LNCAP (cell line): ENCODE measurements at regions not wholly inside any gene's neighbourhood (a gene's known extent, or its start where the extent isn't known, plus 50 kb on each side); places are given as distances from the start of the nearest gene placed in this dataset.

ENCODE experiments used
- TF ChIP-seq, protein P1 (sequence below): fragments of 450-650 bp; IDR thresholded peaks from 2 replicates; pipeline ENCODE4 v1.5.1; 2017; ENCODE audit warnings: mild to moderate bottlenecking

DNA sequence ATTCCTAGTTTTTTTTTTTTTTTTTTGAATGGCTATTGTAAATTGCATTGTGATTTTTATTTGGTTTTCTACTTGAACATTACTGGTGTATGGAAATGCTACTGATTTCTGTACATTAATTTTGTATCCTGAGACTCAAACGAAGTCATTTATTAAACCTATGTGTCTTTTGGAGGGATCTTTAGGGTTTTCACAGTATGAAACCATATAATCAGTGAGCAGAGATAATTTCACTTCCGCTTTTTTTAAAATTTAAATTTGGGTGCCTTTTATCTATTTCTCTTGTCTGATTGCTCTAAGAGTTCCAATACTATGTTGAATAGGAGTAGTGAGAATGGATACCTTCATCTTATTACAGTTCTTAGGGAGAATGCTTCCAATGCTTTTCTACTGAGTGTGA lies 102.7 kb downstream of the ZWINT start:
- TF ChIP-seq, protein P1, sequence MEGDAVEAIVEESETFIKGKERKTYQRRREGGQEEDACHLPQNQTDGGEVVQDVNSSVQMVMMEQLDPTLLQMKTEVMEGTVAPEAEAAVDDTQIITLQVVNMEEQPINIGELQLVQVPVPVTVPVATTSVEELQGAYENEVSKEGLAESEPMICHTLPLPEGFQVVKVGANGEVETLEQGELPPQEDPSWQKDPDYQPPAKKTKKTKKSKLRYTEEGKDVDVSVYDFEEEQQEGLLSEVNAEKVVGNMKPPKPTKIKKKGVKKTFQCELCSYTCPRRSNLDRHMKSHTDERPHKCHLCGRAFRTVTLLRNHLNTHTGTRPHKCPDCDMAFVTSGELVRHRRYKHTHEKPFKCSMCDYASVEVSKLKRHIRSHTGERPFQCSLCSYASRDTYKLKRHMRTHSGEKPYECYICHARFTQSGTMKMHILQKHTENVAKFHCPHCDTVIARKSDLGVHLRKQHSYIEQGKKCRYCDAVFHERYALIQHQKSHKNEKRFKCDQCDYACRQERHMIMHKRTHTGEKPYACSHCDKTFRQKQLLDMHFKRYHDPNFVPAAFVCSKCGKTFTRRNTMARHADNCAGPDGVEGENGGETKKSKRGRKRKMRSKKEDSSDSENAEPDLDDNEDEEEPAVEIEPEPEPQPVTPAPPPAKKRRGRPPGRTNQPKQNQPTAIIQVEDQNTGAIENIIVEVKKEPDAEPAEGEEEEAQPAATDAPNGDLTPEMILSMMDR: no peak

DNA sequence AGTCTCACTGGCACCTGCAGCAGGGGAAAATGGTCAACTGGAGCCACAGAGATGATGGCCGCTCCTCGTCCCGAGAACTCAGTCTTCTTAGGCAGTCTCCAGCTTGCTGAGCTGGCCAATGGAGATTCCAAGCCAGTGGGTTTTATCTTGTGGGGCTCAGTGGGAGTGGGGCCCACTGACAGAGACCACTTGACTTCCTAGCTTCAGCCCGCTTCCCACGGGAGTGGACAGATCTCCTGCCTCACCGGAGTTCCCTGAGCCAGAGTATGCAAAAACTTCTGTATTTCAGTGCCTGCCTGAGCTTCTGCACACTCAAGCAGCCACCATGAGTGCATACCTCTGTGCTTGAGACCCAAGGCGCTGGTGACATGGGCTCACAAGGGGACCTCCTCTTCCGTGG lies 105.8 kb downstream of the ZWINT start:
- TF ChIP-seq, protein P1: no peak

DNA sequence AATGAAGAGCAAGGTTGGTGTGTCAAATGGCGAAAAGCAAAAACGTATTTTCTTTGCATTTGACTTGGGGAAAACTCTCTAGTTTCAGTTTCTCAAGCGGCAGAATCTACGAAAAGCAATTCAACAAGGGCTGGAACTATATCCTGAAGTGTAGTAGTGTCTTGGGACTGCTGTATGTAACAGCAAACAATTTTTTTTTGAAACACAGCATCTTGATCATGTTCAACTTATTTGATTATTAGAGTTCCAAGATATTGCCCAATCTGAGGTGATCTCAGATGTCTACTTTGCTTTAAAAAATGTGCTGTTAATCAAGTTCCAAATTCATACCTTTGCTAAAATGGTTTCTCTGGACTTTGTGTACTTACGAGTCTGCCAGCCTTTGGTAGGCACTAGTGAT lies 120.6 kb downstream of the ZWINT start:
- TF ChIP-seq, protein P1: no peak

DNA sequence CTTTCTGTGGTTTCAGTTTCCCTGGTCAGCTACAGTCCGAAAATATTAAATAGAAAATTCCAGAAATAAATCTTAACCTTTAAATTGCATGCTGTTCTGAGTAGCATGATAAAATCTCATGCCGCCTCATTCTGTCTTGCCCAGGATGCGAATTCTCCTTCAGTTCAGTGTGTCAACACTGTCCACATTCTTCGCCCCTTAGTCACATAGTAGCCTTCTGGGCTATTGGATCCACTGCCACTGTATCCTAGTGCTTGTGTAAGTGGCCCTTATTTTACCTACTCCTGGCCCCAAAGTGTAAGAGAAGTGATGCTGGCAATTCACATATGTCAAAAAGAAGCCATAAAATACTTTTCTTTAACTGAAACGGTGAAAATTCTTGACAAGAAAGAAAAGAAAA lies 129.6 kb downstream of the ZWINT start:
- TF ChIP-seq, protein P1: no peak

DNA sequence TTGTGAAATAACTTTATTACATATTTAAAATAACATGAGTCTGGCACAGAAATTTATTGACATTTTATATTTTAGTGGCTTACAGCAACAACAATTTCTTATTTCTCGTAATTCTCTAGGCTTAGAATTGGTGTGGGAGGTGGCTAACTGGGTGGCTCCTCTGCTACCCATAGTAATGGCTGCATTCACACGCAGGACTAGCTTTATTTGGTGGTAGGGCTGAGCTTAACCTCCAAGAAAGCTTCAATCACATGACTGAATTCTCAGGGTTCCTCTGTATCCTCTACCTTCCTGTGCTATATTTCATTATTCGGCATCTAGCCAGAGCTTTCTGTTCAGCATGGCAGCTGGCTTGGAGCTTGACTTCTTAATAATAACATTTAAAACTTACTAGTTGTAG lies 138.8 kb downstream of the ZWINT start:
- TF ChIP-seq, protein P1: no peak

DNA sequence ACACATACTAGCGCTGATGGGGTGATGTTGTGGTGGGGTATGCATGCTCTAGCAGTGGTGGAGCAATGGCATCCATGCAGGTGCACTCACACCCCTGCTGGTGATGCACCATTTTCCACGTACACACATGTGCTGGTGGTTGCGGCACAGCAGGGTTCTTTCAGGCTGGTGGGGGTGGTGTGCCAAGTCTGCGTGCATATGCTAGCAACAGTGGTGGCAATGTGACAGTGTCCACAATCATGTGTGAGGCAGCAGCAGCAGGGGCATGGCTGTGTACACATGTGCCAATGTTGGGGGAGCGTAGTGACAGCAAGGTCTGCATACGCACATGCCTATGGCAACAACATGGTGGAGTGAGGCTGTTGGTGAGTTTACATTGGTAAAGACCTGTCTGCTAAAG lies 148.1 kb downstream of the ZWINT start:
- TF ChIP-seq, protein P1: no peak

DNA sequence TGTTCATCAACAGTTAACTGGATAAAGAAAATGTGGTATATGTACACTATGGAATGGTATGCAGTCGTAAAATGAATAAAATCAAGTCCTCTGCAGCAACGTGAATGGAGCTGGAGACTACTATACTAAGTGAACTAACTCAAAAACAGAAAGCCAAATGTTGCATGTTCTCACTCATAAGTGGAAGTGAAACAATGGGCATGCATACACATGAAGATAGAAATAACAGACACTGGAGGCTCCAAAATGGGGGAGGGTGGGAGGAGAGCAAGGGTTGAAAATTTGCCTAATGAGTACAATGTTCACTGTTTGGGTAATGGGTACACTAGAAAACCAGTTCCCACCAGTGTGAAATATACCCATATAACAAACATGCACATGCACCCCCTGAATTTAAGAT lies 179.5 kb downstream of the ZWINT start:
- TF ChIP-seq, protein P1: no peak

DNA sequence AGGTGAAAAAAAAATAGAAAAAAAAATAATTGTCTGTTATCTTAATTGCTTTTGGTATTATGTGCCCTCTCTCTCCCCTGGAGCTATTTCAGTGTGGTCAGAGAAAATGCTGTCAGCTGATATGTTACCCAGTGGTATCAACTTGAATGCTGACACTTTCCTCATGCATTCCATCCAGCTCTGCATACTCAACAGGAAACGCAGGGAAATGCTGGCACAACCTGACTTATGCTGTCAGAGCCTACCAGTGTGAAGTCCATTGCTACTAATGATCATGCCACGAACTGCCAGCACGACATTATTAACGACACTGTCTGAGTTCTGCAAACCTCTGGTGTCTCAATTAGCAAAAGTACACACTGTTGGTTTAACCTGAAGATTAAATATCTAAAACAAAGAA lies 182.8 kb downstream of the ZWINT start:
- TF ChIP-seq, protein P1: no peak
